NCI-H226 (cell line): ENCODE measurements at regions not wholly inside any gene's neighbourhood (a gene's known extent, or its start where the extent isn't known, plus 50 kb on each side); places are given as distances from the start of the nearest gene placed in this dataset.

ENCODE experiments used
- DNase-seq: peaks from one replicate; pipeline ENCODE4 v3.0.0-alpha.2; 2015

DNA sequence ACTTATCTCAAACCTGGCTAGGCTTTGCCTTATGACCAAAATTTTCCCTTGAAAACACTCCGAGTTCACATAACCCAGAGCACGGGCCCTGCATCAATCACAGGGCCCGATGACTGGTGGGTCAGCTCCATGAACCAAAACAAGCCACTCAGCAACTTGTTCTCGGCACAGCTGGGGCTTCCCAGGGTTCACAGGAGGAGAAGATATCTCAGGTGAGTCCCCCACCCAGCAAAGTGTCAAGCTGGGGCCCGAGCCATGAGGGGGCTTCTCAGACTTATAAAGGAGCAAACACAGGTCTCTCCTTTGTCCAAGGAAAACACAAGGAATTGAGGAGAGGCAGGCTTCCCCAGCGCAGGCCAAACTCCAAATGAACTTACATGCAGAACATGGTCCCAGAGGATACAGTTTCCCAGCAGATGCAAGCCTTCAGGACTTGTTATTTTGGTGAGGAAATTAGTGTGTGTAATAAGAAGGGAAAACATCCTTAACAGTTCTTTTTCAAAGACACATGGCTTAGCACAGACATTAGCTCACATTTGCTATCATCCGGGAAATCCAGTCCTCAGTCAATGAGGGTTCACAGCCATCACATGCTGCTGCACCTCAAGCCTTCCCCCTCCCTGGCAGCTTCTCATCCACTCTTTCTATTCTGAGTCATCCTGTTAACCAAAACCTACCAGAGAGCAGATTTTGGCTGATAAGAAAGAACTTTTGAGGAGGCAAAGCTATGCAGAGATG lies 98.1 kb upstream of the NFIA start:
- DNase-seq, result no peak

DNA sequence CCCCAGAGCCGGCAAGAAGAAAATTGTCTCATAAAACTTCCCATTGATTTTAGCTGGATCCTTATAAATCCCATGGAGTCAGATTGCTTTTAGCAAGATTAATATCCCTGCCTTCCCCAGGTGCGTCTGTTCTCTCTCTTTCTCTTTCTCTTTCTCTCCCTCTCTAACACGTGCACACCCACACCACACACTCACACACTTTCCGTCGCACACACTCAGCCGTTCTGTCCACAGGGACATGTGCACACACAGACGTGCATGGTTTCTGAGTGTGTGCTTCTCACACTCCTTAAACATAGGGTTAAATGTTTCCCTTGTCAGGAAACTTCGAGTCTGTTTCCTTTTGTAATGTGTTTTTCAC lies 98.7 kb upstream of the NFIA start:
- no peak for DNase-seq

DNA sequence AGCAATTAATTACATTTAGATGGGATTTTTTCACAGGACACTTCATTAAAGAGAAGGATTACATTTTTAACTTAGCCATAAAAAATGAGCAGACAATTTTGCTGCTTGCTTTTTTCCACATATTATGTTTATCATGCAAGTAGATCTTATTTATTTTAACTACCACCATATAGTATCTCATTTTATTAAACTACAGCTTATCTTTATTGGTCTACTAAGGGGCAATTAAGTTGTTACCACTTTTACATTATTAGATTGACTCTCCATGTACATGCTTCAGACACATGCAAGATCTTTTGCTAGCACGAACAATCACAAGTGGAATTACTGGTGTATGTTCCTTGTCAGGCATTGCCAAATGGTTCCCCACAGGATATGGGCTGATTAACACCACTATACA lies 99.8 kb upstream of the NFIA start:
- DNase-seq, result no peak

DNA sequence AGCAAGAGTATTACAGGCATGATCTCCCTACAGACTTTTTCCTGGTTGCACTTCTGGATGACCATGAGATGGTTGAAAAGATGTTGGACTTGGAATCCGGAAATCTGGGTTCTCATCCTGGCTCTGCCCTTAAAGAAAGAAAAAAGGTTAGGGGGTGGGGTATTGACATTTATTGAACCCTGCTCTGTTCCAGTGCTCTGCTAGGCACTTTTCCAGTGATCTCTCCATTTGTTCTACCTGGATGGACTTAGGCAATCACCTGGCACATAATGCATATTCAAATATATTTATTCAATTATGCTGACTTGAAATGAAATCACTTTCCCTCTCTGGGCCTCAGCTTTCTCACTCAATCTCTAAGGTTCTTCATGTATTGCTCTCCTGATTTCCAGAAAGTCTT lies 101.0 kb upstream of the NFIA start:
- DNase-seq, result no peak

DNA sequence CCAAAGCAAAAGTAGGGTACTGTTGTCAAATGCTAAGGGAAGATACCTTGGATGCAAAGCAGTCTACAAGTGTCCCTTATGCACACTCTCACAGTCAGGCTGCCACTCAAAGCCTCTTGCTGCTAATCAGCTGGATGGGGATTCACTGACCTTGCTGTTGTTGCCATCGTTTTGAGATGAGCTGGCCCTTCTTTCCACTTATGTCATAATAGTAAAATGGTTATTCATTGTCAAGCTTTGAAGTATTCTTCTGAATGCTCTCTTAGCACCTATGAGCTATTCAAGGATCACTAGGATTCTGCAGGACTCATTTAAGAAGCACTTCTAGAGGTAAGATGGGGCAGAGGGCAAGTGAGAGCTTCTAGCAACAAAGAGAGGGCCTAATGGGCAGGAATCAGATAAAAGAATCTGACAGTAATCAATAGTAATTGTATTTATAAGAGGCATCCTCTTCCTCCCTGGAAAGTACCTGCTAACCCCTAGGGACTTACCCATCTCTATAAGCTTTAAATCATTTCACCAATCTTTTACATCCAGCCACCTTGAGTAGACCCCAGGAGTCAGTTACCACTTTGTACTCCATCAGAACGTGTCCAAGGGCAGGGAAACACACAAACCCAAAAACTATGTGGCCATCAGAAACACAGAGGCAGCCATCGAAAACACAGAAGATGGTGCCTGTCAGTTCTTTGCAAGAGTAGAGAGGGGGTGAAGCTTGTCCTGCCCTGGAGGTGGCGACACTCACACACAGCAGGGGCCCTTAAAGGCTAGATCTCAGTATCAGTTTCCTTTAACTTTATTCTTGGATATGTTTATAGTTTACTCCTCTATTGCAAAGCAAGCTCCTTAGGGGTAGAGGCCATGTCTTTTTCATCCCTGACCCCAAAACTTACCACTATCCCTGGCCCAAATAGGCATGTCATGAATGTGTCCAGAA lies 103.7 kb upstream of the NFIA start:
- no peak for DNase-seq

DNA sequence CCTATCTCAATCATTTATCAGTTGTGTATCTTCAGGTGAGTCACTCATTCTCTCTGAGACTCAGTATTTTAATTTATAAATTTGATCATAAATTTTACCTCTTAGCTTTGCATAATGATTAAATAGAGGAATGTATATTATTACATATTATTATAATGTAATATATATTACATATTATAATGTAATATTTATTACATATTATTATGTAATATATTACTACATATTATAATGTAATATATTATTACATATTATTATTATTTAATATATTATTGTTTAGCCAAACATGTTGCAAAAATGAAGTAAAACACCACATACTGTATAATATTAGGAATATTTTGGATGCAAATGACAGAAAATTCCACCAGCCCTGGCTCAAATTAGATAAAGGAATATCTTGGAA lies 104.7 kb upstream of the NFIA start:
- no peak for DNase-seq

DNA sequence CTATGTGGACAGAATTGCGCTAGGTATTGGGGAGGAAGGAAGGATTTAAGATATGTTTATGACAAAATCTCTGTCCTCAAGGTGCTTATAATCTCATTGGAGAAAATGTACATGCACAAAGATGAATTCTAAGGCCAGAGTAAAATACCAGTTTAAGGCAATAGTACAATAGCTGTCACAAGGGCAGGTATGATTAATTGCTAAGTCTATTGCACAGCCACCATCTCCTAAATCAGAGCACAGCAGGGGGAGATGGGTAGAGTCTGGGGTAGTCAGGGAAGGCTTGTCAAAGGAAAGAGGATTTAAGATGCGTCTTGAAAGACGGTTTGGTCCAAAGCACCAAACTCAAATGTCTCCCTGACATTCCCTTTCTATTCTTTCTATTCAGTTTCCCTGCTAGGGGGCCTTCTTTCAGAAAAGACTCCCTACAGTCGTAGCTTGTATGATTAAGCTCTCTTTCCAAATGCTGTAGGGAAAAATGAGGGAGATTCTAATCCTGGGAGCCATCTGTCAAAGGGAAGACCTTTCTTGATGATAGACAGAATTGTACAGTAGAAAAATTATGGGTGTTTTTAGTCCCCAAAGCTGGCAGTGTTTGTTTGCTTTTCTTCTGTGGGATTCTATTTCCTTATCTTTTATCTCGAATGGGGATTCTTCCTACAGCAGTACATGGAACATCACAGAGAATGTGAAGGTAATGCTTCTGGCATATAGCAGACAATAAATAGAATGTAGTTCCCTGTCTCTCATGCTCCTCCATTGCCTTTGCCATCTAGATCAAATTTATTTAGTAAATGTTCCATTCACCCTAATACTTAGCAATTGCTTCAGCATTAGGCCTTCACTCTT lies 107.6 kb upstream of the NFIA start:
- DNase-seq, result no peak

DNA sequence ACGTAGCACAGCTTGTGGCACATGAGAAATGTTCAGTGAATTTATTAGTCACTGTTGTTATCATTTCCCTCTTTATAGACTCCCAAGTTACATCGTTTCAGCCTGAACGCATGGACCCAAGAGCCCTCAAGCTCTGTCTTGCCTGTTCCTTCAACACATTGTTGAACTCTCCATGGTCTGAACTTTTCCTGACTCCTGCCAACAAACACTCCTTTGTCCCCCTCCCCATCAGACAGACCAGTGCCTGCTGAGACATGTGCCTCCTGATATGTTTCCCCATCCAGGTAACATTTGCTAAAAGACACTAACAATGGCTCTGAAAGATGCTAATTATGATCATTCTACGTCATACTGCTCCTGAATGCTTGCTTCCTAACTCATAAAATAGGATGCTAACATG lies 108.7 kb upstream of the NFIA start:
- DNase-seq, result no peak

DNA sequence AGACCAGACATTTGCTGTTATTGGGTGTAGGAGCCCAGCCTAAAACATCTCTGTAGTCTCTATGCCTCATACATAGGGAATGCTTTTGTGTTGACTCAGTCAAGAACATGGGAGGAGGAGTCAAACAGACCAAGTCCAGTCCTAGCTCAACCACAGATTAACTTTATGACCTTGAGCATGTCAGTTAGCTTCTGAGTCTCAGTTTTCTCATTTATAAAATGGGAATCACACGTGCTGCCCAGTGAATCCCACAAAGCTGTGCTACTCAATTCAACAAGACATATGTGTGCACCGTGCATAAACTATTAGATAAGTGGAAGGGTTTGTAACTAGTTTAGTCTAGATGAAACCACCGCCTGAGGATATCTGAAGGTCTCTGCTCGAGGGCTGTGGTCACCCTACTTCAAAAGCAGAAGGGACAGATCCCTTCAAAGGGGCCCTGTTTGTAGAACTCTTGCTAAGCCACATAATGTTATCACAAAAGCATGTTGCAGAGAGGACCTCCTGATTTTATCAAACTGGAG lies 109.5 kb upstream of the NFIA start:
- DNase-seq, result peak; percentile 81

DNA sequence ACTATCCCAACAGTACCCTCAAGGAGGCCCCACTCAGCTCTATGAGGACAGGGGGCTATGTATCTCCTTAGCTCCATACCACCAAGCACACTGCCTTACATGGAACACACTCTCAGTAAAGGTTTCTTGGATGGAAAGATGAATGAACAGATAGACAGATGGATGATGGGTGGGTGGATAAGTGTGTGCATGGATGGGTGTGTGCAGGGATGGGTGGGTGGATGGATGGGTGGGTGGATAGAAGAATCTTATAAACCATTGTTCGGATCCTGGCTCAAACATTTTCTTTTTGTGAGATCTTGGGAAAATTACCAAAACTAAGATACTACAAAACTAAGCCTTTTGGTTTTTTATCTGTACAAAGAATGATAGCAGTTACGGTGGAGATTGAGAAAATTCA lies 111.0 kb upstream of the NFIA start:
- DNase-seq, result no peak

DNA sequence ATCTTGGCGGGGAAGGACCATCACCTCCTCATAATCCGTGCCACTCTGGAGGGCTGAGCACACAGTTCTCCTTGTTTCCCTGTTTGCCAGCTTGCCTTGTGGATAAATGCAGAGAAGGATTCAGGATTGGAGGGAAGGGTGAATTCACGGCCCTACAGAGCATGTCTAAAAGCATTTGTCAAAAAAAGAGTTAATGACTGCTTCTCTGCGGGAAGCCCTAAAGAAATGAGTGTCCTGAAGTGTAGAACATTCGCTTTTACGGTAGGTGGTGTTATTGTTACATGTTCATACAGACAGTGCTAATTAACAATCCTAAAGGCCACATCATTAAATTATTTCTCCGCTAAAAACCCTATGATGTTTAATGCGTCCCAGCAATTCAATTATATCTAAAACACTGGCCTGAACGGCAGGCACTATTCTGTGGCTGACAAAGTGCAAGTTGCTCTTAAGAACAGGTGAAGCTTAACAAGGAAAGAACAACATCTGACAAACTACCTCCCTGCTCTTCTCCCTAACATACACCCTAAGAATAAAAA lies 112.3 kb upstream of the NFIA start:
- DNase-seq, result no peak

DNA sequence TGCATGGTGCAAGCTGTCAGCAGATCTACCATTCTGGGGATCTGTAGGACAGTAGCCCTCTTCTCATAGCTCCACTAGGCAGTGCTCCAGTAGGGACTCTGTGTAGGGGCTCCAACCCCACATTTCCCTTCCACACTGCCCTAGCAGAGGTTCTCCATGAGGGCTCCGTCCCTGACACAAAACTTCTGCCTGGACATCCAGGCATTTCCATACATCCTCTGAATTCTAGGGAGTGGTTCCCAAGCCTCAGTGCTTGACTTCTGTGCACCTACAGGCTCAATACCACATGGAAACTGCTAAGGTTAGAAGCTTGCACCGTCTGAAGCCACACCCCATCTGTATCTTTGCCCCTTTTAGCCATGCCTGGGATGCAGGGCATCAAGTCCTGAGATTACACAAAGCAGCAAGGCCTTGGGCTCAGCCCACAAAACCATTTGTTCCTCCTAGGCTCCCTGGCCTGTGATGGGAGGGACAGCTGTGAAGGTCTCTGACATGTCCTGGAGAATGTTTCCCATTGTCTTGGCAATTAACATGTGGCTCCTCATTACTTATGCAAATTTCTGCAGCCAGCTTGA lies 117.0 kb upstream of the NFIA start:
- DNase-seq, result no peak

DNA sequence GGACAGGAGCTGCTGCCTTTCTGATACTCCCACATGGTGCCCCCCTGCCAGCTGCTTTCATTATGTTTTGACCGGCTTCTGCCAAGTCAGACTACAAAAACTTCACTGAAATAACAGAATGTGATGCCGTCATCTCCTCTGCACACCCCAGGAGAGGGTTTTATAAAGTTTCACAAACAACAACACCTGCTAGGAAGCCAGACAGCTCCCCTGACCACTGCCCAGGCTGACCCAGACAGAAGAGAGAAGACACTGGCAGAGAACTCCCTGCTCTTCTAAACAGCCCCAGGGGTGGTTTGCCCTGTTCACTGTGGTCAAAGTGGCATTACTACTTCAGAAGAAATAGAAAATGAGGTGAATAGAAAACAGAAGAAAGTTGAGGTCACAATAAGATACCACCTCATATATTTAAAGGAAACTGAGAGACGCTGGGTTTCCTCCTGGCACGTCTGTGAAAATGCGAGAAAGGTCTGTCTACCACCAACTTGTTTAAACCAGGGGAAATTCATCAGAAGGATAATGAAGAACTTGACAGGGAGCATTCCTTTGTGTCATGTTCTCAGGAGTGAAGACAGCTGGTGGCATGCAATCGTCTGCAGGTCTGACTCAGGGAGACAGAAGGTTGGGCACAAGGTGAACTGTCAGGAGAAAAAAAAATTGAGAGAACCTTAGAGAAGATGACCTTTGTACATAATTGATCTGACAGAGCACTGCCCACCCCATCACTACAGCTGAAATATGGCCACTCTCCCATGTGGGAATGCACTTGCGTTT lies 119.0 kb upstream of the NFIA start:
- DNase-seq, result no peak

DNA sequence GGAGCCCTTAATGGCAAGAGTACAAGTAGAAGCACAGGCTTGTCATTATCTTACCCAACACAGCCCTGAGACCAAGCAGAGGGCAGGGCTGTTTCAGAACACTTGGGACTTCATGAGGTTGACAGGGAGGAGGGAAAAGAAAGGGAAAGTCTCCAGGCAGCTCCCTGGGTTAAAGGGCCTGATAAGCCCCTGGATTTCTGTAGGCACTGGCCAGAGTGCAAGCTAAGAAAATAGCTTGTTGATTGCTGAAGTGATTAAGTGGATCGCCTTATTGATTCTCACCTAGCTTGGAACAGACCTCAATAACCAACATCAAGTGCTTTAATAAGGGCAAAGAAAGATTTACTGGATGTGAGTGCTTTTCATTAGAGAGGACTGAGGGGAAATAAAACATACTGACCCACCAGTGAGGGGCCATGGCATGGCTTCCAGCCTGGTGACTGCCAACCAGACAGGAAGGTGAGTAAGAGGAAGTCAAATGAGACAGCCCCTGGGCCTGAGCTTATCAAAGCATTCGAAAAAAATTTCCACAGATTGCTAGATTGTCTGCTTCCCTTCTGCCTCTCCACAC lies 121.4 kb upstream of the NFIA start:
- DNase-seq, result peak; percentile 54

DNA sequence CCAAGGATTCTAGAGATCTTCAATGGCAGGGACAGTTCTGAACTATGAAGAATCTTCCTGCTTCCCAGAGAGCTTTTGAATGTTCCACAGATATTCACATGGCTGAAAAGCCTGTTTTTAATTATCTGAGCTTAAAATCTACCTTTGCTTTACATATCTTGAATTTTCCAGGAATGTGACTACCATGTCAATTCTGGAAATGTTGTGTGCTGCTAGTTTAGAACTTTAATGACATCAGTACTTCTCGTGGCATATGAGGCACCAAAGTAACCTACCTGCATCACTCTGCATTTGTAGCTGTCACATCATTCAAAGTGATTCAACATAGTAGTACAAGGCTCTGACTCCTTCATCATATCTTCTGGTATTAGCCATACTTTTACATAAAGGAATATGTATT lies 122.7 kb upstream of the NFIA start:
- DNase-seq, result no peak

DNA sequence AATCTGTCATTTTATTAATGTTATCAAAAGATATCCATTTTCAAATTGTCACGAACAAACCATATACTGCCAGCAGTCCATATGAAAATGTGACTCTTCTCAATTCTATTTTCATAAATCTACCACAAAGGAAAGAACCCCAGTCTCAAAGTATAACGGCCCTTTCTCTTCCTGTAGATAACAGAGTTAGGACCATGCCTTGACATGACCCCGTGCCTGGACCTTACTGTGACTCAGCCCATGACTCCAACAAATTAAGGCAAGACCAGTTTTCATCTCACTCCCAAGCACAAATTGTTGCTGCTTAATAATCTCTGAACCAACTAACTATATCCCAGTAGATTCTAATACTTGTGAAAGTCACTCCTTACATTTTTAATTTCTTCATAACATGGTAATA lies 124.4 kb upstream of the NFIA start:
- DNase-seq, result no peak

DNA sequence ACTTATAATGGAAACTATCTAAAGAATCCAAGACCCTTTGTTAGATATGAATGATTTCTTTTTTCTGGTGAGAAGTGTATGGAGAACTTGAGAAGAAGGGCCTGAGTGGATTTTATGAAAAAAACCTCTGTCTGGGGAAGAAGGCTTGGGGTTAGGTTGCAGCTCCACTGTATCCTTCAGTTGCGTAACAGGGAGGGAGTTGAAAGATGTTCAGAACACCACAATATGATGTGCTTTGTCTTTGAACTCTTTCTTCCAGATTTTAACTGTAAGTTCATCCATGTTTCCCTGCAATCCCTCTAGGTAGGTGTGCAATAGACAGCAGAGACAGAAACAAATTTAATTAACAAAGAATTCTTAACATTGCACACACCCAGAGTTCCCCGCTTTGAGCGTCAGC lies 125.8 kb upstream of the NFIA start:
- no peak for DNase-seq

DNA sequence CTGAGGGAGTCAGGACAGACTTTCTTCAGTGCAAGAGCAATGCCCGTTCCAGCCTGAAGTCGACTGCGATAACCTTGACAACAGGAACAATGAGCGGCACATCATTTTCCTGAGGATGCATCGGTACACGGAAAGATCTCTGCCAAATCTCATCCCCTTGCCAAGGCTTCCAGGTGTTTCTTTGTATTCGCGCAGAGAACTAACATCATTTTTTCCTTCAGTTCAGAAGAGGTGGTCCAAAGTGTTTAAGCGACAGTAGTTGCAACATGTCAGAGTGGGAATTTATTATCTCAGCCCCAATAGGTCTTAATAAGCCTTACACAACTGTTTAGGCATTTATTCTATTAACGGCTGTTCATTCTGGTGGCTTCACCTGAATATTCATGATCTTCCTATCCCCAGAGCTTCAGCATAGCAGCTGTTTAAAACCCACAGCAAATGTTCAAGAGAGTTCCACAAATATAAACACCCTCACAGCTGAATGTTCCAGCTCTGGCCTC lies 129.7 kb upstream of the NFIA start:
- no peak for DNase-seq

DNA sequence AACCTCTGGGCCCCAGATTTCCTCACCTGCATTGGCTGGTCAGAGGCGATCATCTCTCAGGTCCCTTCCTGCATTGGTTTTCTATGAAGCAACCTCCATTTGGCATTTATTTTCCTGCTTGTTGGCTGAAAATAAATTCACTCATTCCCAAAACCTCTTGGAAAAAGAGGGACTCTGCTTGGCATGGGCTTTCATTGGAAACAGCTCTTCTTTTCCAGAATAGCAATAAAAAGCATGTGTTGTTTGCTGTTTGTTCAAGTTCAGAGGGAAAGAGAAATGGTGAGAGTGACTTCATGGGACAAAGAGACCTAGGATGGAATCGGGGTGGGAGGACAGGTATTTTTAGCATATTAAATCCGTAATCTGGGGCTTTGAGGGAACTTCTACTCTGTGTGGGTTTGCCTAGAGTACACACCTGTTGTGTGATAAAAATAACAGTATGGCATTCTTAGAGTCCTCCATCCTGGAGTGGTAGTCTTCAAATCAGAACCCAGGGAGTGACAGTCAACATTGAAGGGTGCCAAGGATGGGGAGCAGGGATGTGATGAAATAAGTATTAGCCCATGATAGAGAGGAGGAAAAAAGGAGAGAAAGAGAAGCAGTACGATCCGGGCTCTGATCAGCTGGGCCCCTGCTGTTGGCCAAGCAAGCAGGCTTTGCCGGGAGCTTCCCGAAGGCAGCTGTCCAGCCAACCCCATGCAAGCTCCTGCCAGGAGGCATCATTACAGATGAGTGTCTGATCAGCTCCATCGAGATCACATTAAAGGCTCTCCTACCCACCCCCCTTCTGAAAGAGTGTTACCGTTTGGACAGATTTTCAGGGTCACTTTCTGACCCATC lies 131.9 kb upstream of the NFIA start:
- DNase-seq, result no peak

DNA sequence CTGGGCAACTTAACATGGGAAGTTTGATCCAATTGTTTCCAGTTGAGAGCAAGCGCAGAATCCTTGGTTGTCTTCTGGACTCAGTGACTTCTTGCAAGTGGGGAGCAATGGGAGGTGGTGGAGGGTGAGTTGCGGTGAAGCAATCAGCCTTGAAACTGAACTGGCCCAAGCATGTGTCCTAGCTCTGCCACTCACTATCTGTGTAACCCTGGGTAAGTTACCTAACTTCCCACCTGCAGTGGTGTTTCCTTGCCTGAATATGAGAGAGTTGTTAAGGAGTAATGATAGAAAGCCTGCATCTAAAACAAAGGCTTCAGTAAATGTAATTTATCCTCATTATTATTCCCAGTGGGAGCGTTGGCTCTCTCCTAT lies 132.5 kb upstream of the NFIA start:
- no peak for DNase-seq
